ENCODE measurements at regions not wholly inside any gene's neighbourhood (a gene's known extent, or its start where the extent isn't known, plus 50 kb on each side); places are given as distances from the start of the nearest gene placed in this dataset.

GRCh38 chr16:35752773-35753558 lies 2293.6 kb downstream of the TP53TG3F start:
- intact Hi-C loops (cut with micrococcal nuclease; ENCODE audit: unreplicated experiment) = no loop called here
- Histone ChIP-seq H3K27ac (ENCODE audit: low read depth, low read length, poor library complexity, severe bottlenecking) (no peak overlapping the region), H3K27me3 (replicated peaks; ENCODE audit: insufficient read depth, low read depth, low read length, poor library complexity) (no peaks in the 10 kb centered on the region), H3K4me3 (ENCODE audit: low read depth, low read length, poor library complexity, severe bottlenecking) (no peak overlapping the region), H3K36me3 (ENCODE audit: insufficient read depth, low read length, poor library complexity, severe bottlenecking) (no peaks in the 10 kb centered on the region), H3K4me1 (ENCODE audit: insufficient read depth, low read length, poor library complexity, severe bottlenecking) (no peaks in the 10 kb centered on the region), H3K9me3 (ENCODE audit: low read depth, low read length, poor library complexity, severe bottlenecking) (peaks cover 31% of the 10 kb centered on the region)
- no peak for TF ChIP-seq EZH2 (IDR thresholded peaks at IDR 0.05; ENCODE audit: borderline replicate concordance, low read depth, low read length, poor library complexity, severe bottlenecking)
- TF ChIP-seq CTCF (conservative IDR thresholded peaks at IDR 0.05; ENCODE audit: low read depth, low read length) = no peak
- ChIA-PET POLR2A (ENCODE audit: low non-redundant PET) (no interaction called here), CTCF (no interaction called here)
- no peak for DNase-seq (ENCODE audit: low spot score)
- no TSS peak for BruUV-seq (replicated peaks)

- Histone ChIP-seq H3K4me1 (ENCODE audit: insufficient read depth, low read length, poor library complexity, severe bottlenecking) (no peaks in the 10 kb centered on the region), H3K4me3 (ENCODE audit: low read depth, low read length, poor library complexity, severe bottlenecking) (no peak overlapping the region), H3K27me3 (replicated peaks; ENCODE audit: insufficient read depth, low read depth, low read length, poor library complexity) (no peaks in the 10 kb centered on the region), H3K36me3 (ENCODE audit: insufficient read depth, low read length, poor library complexity, severe bottlenecking) (no peaks in the 10 kb centered on the region), H3K9me3 (ENCODE audit: low read depth, low read length, poor library complexity, severe bottlenecking) (peaks cover 37% of the 10 kb centered on the region), H3K27ac (ENCODE audit: low read depth, low read length, poor library complexity, severe bottlenecking) (no peak overlapping the region)
- intact Hi-C loops (cut with micrococcal nuclease; ENCODE audit: unreplicated experiment) = no loop called here
- DNase-seq (ENCODE audit: low spot score) = no peak
- no TSS peak for BruUV-seq (replicated peaks)
- ChIA-PET POLR2A (ENCODE audit: low non-redundant PET) (no interaction called here), CTCF (no interaction called here)
- no peak for TF ChIP-seq EZH2 (IDR thresholded peaks at IDR 0.05; ENCODE audit: borderline replicate concordance, low read depth, low read length, poor library complexity, severe bottlenecking)
- no peak for TF ChIP-seq CTCF (conservative IDR thresholded peaks at IDR 0.05; ENCODE audit: low read depth, low read length)
These were observed 2294.4 kb downstream of the TP53TG3F start for GRCh38 chr16:35753559-35754390.

- TF ChIP-seq EZH2 (IDR thresholded peaks at IDR 0.05; ENCODE audit: borderline replicate concordance, low read depth, low read length, poor library complexity, severe bottlenecking) (no peak), CTCF (conservative IDR thresholded peaks at IDR 0.05; ENCODE audit: low read depth, low read length) (no peak)
These were observed 2295.3 kb downstream of the TP53TG3F start for GRCh38 chr16:35754391-35755369.

More at GRCh38 chr16:35754391-35755369, 2295.3 kb downstream of the TP53TG3F start:
- Histone ChIP-seq H3K4me3 (ENCODE audit: low read depth, low read length, poor library complexity, severe bottlenecking) (no peak overlapping the region), H3K4me1 (ENCODE audit: insufficient read depth, low read length, poor library complexity, severe bottlenecking) (no peaks in the 10 kb centered on the region), H3K27me3 (replicated peaks; ENCODE audit: insufficient read depth, low read depth, low read length, poor library complexity) (no peaks in the 10 kb centered on the region), H3K36me3 (ENCODE audit: insufficient read depth, low read length, poor library complexity, severe bottlenecking) (no peaks in the 10 kb centered on the region), H3K27ac (ENCODE audit: low read depth, low read length, poor library complexity, severe bottlenecking) (no peak overlapping the region), H3K9me3 (ENCODE audit: low read depth, low read length, poor library complexity, severe bottlenecking) (peaks cover 42% of the 10 kb centered on the region)
- DNase-seq (ENCODE audit: low spot score) = no peak
- intact Hi-C loops (cut with micrococcal nuclease; ENCODE audit: unreplicated experiment) = no loop called here
- ChIA-PET CTCF (no interaction called here), POLR2A (ENCODE audit: low non-redundant PET) (no interaction called here)
- no TSS peak for BruUV-seq (replicated peaks)
